HG03064 (cell line): ENCODE measurements at regions not wholly inside any gene's neighbourhood (a gene's known extent, or its start where the extent isn't known, plus 50 kb on each side); places are given as distances from the start of the nearest gene placed in this dataset.

Source experiments
- ATAC-seq: cut with Tn5 transposase; IDR thresholded peaks from one replicate; pipeline ENCODE4 v1.9.1; 2021; ENCODE audit warnings: low read depth; ENCODE audit not compliant: unreplicated experiment

DNA sequence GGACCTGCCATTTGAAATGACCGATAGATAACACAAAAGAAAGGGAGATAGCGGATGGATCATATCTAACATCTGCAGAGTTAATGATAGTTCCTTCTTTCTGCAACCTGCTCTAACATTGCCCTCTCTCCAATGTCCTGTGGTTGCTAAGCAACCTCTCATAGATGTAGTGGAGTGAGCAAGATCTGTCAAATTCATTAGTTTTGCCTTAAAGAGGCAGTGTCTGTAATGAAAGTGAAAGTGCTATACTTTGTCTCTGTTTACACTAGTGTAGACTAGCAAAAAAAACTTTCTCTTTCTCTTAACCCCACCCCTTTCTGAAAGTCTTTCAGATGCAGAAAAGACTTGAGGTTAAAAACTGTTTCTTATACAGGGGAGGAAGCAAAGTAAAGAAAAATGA lies 1196.9 kb downstream of the SORCS3 start:
- ATAC-seq: peak; percentile 83

DNA sequence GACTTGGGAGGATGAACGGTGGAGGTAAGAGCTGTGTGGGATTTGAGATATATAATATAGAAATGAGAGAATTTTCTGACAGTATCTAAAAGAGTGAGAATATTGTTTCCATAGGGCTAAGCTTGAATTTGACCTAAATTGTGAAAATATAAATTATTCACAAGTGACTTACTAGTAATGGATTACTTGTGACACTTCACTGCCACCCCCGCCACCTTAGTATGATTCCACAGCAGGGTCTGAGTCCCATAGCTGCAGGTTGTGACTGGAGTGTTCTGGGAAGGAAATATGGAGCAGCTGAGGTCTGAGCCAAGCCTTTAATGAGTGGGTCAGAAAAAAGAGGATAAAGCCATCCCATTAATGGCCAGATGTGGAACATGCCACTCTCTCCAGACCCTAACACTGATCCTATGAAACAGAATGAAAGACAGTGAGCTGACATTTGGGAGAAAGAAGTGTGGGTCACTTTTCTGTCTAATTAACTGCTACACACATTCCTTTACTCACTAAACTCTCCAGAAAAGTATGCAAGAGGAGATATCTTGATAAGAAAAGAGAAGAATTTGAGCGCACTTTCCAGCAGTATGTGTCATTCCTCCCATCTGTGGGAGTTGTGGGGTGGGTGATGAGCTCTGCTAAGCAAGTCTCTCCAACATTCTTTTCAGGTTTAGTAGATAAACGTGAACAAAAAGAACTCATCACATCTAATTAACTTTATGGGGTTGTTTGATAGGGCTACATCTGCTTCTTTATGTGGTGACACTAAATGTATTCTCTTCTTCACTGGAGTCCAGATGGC lies 1193.4 kb downstream of the SORCS3 start:
- no peak for ATAC-seq

DNA sequence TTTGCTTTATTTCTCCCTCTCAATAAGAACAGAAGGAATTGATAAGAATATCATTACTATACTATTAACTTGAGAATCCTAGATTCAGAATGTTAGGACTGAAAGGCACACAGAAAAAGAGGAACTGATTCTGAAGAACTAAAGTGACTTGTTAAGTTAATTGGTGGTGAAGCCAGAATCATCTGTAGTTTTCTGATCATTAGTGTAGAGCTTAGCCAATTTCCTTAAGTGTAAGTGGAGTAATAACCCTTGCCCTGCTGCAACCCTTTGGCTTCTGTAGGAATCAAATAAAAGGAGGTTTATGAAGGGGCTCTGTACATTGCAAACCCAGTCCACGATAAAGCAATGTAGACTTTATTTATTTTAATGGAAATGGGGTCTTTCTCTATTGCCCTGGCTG lies 1186.0 kb downstream of the SORCS3 start:
- no peak for ATAC-seq

DNA sequence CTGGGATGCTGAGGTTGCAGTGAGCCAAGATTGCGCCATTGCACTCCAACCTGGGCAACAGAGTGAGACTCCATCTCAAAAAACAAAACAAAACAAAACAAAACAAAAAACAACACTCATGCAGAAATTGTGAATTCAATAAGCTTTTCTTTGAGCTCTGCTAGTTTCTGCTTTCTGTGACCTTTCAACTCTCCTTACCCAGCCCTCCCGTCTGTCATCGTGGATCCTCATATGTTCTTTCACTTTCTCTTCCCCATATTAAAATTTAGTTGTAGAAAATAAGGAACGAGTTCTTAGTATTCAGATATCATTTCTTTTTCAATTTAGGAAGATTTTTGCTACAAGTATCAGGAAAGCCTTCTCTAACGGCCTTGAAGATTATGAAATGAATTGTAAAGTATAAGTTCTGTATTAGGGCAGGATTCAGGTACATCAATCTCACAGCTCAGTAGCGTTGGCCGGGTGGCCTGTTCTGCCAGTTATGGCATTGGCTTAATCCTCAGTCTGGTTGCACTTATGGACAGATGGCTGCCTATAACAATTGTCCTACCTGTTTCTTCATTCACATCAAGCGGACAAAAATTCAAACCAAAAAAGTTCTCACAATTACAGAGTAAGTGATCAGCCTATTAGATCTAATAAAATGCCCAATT lies 1167.0 kb downstream of the SORCS3 start:
- no peak for ATAC-seq

DNA sequence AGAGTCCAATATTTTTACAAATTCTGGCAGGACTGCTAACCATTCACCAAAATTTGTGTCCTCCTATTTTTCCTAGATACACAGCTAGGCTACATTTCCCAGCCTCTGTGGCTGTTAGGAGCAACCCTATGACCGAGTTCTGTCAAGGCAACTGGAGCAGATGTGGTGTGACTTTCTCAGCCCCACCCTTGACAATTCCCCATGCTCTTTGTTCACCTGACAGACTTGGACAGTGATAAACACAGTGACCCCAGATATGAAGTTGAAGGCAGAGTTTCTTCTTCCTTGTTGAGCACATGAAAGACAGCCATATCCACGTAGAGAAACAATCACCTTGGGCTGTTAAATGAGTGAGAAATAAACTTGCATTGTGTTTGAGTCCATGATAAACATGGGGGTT lies 1162.1 kb downstream of the SORCS3 start:
- no peak for ATAC-seq

DNA sequence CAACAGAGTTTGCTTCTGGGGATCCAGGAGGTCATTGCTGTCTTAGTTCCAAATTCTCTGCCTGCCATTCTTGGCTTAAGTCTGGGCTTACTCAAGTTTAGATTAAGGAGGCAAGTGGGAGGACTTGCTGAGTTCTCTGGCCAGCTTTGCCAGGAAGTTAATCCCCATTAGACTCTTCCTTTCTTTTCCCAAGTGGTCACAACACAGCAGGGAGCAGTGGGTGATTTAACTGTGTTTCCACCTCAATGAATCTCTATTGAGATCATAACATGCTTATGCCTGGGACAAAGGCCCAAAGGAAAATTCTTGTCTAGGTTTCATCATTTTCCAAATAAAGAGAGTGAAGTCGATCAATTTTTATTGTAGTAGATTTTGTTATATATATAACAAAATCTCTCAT lies 1159.6 kb downstream of the SORCS3 start:
- no peak for ATAC-seq

DNA sequence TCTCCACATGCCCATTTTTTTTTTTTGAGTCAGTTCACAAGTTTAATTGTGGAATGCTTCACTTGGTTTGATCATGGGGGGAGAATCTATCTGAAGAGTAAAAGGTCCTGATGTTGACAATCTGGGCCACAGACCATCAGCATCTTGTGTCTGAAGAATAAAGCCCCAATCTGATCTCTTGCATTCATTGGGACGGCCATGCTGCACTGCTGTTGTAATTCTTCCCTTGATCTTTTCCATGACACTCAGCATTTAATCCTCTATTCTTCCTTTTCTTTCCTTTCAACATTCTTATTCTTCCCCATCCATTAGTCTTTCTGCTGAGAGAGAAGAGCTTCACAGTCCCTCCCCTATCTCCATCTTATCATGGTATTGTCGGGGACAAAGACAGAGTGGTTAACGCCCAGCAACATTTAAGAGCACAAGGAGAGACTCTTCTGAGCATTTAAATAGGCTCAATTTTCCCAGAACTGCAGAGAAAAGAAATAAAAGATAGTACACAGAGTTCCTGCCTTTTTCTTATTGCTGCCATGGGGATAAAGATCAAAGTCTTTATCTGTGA lies 1157.3 kb downstream of the SORCS3 start:
- no peak for ATAC-seq

DNA sequence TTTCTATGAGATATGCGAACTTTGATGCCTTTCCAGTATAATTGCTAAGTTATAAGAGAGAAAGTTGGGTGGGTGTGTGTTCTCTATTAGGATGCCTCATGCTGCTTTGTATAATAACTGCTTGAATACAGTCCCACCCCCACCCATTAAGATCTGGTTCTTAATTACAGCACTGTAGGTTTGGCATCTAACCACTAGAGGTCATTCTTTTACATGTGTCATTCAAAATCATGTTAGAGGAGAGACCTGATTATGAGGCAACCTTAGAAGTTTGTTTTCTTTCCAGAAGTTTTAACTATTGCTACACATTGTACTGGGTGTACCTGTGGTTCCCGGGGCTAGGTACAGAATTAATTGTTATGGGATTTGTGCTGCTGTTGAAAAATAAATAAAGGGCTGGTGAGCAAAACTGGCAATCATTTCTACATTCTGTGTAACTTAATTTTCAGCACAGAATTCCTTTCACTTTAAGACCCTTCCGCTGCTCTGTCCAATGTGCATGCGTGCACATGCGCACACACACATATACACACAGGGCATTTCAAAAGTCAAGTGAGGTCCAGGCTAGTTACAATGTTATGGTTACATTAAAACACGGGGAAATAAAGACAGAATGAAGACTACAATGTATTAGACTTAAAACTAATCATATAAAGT lies 1156.3 kb downstream of the SORCS3 start:
- no peak for ATAC-seq

DNA sequence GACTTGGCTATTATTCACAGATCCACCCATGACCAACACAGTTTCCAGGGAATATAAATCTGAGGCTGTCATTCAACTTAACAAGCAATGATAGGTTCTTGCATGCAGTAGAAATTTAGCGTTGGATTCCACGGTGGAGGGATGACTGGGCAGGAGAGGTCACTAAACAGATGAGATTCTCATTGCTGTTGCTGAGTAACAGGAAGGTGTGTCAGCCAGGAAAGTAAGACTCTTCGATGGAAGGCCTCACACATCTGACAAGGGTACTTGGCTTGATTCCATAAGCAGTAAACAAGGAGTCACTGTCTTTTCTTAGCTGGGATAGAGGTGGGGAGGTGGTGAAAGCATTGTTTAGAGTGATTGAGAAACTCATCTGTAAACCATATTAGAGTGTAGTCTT lies 1152.0 kb downstream of the SORCS3 start:
- ATAC-seq: no peak

DNA sequence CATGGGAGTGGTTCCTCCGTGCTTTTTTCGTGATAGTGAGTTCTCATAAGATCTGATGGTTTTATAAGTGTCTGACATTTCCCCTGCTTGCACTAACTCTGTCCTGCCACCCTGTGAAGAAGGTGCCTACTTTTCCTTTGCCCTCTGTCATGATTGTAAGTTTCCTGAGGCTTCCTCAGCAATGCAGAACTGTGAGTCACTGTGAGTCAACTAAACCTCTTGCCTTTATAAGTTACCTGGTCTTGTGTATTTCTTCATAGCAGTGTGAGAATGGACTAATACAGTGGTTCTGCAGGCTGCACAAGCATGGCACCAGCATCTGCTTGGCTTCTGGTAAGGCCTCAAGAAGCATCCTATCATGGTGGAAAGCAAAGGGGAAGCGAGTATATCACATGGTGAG lies 1144.6 kb downstream of the SORCS3 start:
- no peak for ATAC-seq

DNA sequence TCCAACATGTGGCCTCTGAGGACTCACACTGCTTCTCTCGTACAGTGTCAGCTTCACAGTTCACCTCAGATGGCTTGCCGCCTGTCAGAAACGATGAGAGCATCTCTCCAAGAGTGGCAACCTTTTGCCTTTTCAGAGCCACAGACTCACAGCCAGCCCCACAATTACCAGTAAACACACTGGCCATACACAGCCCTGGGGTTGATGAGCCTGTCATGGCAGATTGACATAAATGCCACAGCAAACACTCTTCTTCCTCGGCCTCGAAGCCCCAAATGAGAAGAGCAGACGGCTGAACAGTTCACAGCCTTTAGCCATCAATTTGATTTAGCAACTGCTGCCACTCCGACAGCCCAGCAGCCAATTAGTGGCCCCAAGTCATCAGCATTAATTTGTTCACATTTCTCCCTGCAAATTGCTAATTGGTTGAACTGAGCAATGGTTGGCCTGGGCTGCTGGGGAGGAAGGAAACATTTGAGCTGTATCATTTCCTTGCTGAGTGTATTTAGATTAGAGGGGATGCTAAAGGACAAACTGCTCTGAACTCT lies 1142.9 kb downstream of the SORCS3 start:
- no peak for ATAC-seq

DNA sequence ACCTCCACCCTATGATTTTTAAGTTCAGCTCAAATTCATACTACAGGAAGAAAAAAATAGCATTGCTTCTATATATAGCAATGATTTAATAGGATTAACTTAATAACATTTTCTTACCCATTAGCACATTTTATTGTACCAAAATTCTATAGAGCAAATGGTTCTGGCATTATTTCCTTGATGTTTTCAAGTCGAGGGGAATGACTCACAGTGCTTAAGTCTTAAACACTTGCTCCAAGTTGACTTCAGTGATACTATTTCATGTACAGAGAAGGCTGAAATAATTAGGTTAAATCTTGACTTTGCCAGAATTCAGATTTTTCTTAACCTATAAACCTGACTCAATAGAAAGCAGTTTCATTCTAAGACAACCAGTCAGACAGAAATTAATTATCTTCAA lies 1133.8 kb downstream of the SORCS3 start:
- no peak for ATAC-seq

DNA sequence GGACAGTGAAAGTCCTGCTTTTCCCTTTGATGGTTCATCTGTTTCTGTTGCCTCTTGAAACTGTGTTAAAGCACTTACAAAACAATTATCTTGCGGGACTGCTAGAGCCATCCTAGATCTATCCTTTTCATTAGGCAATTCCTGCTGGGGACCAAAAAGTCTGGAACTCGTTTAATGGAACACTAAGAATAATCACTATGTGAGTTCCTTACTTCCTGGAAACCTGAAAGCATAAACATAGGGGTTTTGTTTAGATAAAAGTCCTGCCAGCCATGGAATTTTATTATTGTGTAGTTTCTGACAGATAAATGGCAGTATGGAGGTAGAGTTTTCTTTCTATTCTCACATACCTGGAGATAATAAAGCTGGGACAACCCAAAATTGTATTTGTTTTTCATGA lies 1133.3 kb downstream of the SORCS3 start:
- no peak for ATAC-seq

DNA sequence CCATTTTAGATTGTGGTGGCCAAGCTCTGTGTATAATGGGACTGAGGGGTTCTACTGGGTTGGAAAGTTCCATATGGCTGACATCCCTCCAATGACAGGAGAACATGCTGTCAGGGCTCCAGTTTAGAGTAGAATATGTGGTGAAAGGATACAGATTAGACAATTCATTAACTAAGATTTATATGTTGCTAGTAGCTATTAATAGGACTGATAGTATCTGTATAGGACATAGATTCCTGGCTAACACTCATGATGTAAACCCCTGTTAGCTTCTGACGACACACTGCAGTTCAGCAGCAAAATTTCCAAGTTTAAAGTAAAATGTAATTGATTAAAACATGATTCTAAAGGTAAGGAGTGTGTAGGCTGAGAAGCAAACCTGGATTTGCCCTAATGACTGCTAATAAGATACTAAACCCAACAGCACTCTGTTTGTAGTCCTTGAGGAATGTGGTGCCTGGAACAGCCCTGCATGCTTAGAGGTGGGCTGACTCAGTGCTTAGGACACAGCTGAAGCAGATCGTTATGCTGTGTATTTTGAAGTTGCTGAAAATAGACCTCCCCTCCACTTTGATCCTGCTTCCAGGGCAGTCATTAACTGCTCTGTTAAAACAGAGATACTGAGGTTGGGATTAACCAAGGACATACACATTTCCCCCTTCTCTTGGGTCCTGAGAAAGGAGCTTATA lies 1129.6 kb downstream of the SORCS3 start:
- ATAC-seq: no peak

DNA sequence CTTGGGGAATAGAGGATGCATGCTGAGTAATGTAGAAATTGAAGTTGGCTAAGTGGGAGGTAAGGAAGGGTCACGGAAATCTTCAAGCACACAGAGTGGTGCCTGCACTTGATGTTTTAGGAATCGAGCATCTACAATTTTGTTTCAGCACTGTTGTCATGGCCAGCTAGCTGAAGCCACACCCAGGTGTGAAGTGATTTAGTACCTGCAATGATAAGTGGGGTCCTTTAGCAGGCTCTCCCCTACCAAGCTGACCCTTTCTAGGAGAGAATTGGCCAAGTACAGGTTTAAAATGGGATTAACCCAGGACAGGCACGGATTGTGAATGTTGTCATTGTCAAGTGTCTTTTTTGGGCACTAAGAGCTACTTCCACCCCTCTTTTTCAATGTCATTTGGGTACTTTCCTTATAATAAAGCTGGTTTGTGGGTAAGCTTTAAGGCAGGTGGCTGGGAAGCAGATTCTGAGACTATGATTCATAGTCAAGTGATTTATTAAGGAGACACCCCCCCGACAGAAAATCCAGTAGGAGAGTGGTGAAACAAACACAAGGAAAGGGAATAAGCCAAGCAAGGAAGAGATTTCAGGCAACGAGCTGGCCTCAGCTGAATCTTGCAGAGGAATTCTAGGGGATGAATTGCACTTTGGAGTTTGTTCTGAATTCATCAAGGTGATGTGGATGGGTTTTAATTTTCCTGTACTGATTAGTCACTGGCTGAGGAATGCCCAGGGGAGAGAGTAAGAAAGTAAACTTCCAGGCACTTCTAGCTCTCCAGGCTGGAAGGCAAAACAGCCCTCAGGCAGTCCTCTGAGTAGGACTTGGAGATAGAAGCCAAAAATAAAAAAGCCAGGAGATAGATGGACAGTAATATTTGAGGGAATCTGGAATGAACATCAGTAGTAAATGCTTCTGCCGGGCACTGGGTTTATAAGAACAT lies 1128.4 kb downstream of the SORCS3 start:
- ATAC-seq: no peak

DNA sequence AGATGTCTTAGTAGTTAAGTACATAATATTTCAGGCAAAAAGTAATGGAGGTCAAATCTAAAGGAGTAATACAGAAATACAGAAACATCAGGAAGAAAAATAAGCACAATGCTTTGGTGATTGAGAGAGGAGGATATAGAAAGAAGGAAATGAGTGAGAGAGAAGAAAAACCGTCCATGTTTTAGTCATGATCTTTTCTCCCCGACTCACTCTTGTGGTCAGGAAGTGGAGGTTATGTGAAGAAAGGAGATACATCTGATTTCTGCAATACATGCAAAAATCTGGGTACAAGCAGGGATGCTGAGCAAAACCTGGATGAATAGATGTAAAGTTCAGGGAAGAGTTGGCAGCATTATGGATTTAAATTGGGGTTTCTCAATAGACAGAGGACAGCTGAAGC lies 1122.5 kb downstream of the SORCS3 start:
- ATAC-seq: no peak

DNA sequence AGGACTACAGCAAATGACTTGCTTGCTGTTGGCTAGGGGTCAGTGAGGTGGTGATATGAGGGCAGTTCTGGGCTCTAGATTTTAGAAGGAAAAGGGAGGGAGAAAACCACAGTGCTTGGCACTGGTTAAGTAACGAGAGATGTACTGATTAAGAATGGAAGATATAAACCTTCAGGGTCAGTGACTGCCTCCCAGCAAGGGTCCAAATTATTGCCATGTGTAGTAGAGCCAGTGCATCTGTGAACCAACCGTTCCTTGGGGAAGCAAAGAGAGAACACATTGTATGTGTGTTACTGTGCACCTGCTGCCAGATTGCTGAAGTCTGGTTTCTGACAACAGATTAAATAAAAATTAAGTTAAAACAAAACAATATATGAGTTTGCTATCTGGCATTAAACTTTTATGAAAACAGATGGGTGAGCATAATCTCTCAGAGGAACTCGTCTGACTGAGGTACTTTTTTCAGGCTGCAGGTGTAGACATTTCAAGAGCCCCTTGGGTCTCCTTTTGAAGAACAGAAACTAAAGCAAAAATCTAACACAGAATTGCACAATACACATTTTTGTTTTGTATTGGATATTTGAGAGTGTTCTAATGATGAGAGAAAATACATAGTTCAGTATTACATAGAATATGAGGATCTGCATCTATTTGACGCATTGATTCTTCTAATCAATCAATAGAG lies 1120.6 kb downstream of the SORCS3 start:
- ATAC-seq: no peak

DNA sequence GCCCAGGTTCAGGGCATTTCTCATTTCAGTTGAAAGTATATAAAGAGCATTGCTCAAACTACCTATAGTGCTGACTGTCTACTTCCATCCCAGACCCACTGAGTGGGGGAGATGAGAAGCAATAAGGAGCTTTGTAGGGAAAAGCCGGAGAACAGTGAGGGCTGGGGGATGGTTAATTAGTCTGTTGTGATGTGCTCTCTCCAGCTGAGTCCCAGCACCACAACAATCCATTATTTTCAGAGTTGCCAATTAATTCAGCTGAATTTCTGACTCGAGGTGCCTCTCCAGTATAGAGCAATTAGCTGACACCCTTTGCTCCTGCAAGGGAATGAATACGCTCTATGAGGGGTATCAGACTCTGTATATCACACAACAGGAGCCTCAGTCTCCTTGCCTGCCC lies 1118.6 kb downstream of the SORCS3 start:
- no peak for ATAC-seq
